ENCODE measurements at regions not wholly inside any gene's neighbourhood (a gene's known extent, or its start where the extent isn't known, plus 50 kb on each side); places are given as distances from the start of the nearest gene placed in this dataset.

GRCh38 chr12:67909091-67909531 lies 80.1 kb upstream of the IFNG-AS1 start:
- TF ChIP-seq EZH2 (IDR thresholded peaks at IDR 0.05; ENCODE audit: insufficient read depth, low read length) (no peak), CTCF (IDR thresholded peaks at IDR 0.05; ENCODE audit: insufficient read depth, low read depth, low read length) (no peak)
